Erythroblast (primary cell): ENCODE measurements at regions not wholly inside any gene's neighbourhood (a gene's known extent, or its start where the extent isn't known, plus 50 kb on each side); places are given as distances from the start of the nearest gene placed in this dataset.

ENCODE experiments used
- GATA1 ChIP-seq: IDR thresholded peaks from 2 replicates; pipeline ENCODE4 v1.6.1; 2011; ENCODE audit warnings: low read depth, mild to moderate bottlenecking, control low read depth, low read length, moderate library complexity
- POLR2A ChIP-seq: IDR thresholded peaks from 2 replicates; pipeline ENCODE4 v1.6.1; 2011; ENCODE audit warnings: mild to moderate bottlenecking, low read length

GRCh38 chr20:24056491-24056890, 67.9 kb upstream of the GGTLC1 start:
- no peak for TF ChIP-seq POLR2A
- TF ChIP-seq GATA1 = no peak
